Heart left ventricle (tissue), 16 donors: ENCODE measurements at regions not wholly inside any gene's neighbourhood (a gene's known extent, or its start where the extent isn't known, plus 50 kb on each side); places are given as distances from the start of the nearest gene placed in this dataset.

Experiments
- ATAC-seq, 4 donors: fragments of 200-7000 bp; cut with Tn5 transposase; one replicate each; pipeline ENCODE4 v1.9.1; 2020 to 2022; ENCODE audit warnings: moderate library complexity in 4 of 4, mild to moderate bottlenecking in 3 of 4, moderate number of reproducible peaks in 1 of 4
- DNase-seq, 5 donors: peaks; one replicate each; pipeline ENCODE4 v3.0.0-alpha.2; 2020
- H3K27ac ChIP-seq, 12 donors: fragments of 200-600 bp; sonication (generic) in 4 of 12; one replicate each; pipeline versions ENCODE4 v1.5.0 to v1.8.0; 2016 to 2022; ENCODE audit warnings: mild to moderate bottlenecking in 2 of 12
- H3K27me3 ChIP-seq, 9 donors: fragments of 200-600 bp; sonication (generic) in 2 of 9; one replicate each; pipeline versions ENCODE4 v1.5.1 to v1.8.0; 2016 to 2022; ENCODE audit warnings: mild to moderate bottlenecking in 3 of 9
- H3K36me3 ChIP-seq, 9 donors: fragments of 200-600 bp; sonication (generic) in 2 of 9; one replicate each; pipeline versions ENCODE4 v1.5.0 to v1.8.0; 2018 to 2022; ENCODE audit warnings: mild to moderate bottlenecking in 2 of 9
- H3K4me1 ChIP-seq, 12 donors: fragments of 200-600 bp; sonication (generic) in 4 of 12; one replicate each; pipeline versions ENCODE4 v1.5.0 to v1.8.0; 2016 to 2022; ENCODE audit warnings: mild to moderate bottlenecking in 3 of 12
- H3K4me3 ChIP-seq, 12 donors: fragments of 200-600 bp; sonication (generic) in 4 of 12; one replicate each; pipeline versions ENCODE4 v1.5.0 to v1.8.0; 2017 to 2022; ENCODE audit warnings: mild to moderate bottlenecking in 9 of 12, moderate library complexity in 4 of 12
- H3K9me3 ChIP-seq, 12 donors: fragments of 200-600 bp; sonication (generic) in 4 of 12; one replicate each; pipeline versions ENCODE4 v1.5.0 to v1.8.0; 2016 to 2022; ENCODE audit warnings: mild to moderate bottlenecking in 1 of 12
- POLR2A ChIP-seq, 2 donors: fragments of 450-650 bp; IDR thresholded peaks; one replicate each; pipeline ENCODE4 v1.6.1; 2017; ENCODE audit warnings: antibody characterized with exemption in 2 of 2, mild to moderate bottlenecking in 2 of 2, moderate library complexity in 2 of 2
- WGBS, 4 donors: extraction: QIAGEN DNeasy Blood & Tissue Kit in 2 of 4; methylation state at CpG; one replicate each; pipeline versions ENCODE4 v1.1.5 to v1.1.7; 2013 to 2018; 5-methylcytosine and 5-hydroxymethylcytosine counted together
- intact Hi-C, 10 donors: fragments of 100-400 bp; cut with DNase I; formaldehyde crosslinking; loops; one replicate each; pipeline versions ENCODE4 v1.11.1 to v1.14.2; 2022
- TF ChIP-seq, protein P1 (sequence below), 12 donors: fragments of 200-600 bp; sonication (generic) in 4 of 12; IDR thresholded peaks; one replicate each; pipeline versions ENCODE4 v1.5.0 to v1.8.0; 2018 to 2022; ENCODE audit warnings: antibody characterized with exemption in 12 of 12, mild to moderate bottlenecking in 5 of 12
- donor health status: ischemic (EF 13 %, LVEDD 7.1; RV severe dilation, severe dysfunction).
- donor health status: healthy with polysubstance abuse.
- donor health status: DM: no; HTN: yes; CAD: no.
- donor health status: DM: no; HTN: no; CAD: no.
- donor health status: ischemic (EF 25% LVEDD 6.9; RV normal size, moderate dysfunction).
- donor health status: ischemic (EF 25% LVEDD 5.7; RV mildly dilated, moderate dysfunction).
- donor health status: healthy.
- donor health status: DM: yes; HTN: yes; CAD: no.
- donor health status: ischemic (EF 35%, LVEDD 5.7; RV mildly dilated, moderate dysfunction).
- donor health status: nonischemic (EF 11% LVEDD 7.7; RV severe dilation, severe dysfunction).
- donor health status: DM: yes; HTN: yes; CAD: no.
- donor health status: PGD.
- donor health status: ischemic (EF 29% LVEDD 5.4; RV normal size, mild dysfunction).
- donor health status: nonischemic (EF 23%, LVEDD 6.1; RV moderate dilation, normal function).

DNA sequence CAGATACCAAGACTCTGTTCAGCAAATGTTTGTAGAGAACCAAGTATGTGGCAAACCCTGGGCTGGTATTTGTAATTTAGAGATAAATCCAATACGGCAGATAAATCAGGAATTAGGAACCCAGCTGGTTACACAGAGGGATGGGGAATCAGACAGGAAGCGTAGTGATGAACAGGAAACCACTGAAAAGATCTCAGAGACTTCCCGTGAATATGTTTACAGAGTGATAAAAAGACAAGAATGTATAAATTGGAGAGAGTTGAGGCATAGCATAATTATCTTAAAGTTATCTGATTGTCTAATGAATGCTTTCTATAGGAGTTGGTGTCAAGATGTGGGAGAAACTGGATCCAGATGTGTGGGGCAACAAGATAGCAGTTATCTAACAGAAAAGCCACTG lies 246.6 kb upstream of the SMARCA2 start:
- Histone ChIP-seq H3K36me3 (no peaks in the 10 kb centered on the region), H3K4me1 (no peaks in the 10 kb centered on the region), H3K9me3 (peaks cover 0 to 8% (median 0%) of the 10 kb centered on the region in 12 donors), H3K27me3 (no peaks in the 10 kb centered on the region), H3K27ac (no peak overlapping the region), H3K4me3 (no peak overlapping the region)
- 35 to 49% (median 40%) methylated on average over 3 of the region's 3 CpGs for WGBS, 4 donors
- DNase-seq (no peak), ATAC-seq (no peak)
- TF ChIP-seq POLR2A (IDR thresholded peaks at IDR 0.05): no peak
- TF ChIP-seq, protein P1, sequence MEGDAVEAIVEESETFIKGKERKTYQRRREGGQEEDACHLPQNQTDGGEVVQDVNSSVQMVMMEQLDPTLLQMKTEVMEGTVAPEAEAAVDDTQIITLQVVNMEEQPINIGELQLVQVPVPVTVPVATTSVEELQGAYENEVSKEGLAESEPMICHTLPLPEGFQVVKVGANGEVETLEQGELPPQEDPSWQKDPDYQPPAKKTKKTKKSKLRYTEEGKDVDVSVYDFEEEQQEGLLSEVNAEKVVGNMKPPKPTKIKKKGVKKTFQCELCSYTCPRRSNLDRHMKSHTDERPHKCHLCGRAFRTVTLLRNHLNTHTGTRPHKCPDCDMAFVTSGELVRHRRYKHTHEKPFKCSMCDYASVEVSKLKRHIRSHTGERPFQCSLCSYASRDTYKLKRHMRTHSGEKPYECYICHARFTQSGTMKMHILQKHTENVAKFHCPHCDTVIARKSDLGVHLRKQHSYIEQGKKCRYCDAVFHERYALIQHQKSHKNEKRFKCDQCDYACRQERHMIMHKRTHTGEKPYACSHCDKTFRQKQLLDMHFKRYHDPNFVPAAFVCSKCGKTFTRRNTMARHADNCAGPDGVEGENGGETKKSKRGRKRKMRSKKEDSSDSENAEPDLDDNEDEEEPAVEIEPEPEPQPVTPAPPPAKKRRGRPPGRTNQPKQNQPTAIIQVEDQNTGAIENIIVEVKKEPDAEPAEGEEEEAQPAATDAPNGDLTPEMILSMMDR (IDR thresholded peaks at IDR 0.05): no peak
- intact Hi-C loops: no loop called here

DNA sequence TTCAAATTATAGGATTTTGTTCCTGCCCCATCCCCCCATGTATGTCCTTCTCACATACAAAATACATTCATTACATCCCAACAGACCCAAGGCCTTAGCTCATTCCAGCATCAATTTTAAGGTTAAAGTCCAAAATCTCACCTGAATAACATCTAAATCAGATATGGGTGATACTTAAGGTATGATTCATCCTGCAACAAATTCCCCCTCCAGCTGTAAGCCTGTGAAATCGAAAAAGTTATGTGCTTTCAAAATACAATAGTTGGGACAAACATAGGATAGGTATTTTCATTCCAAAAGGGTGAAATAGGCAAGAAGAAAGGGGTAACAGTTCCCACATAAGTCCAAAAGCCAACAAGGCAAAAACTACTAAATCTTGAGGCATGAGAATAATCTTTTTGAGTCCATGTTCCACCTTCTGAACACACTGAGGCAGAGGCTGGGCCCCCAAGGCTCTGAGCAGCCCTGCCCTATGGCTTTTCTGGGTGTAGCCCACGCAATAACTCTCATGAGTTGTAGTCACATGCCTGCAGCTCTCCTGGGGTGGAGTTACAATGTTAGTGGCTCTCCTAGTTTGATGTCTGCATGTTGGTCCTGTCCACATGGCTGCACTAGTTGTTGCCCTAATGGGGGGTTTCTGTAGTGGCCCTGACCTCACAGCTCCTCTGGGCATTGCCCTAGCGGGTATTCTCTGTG lies 243.9 kb upstream of the SMARCA2 start:
- no peaks in the 10 kb centered on the region for H3K27me3 ChIP-seq
- H3K36me3 ChIP-seq: no peaks in the 10 kb centered on the region
- 55 to 73% (median 66%) methylated on average over 2 to 3 of the region's 3 CpGs for WGBS, 4 donors
- no peak overlapping the region for H3K27ac ChIP-seq
- H3K4me3 ChIP-seq: no peak overlapping the region
- no peaks in the 10 kb centered on the region for H3K4me1 ChIP-seq
- ATAC-seq: no peak
- TF ChIP-seq, protein P1 (IDR thresholded peaks at IDR 0.05): no peak
- TF ChIP-seq POLR2A (IDR thresholded peaks at IDR 0.05): no peak
- no peak for DNase-seq
- intact Hi-C loops: no loop called here
- peaks cover 0 to 8% (median 0%) of the 10 kb centered on the region in 12 donors for H3K9me3 ChIP-seq

DNA sequence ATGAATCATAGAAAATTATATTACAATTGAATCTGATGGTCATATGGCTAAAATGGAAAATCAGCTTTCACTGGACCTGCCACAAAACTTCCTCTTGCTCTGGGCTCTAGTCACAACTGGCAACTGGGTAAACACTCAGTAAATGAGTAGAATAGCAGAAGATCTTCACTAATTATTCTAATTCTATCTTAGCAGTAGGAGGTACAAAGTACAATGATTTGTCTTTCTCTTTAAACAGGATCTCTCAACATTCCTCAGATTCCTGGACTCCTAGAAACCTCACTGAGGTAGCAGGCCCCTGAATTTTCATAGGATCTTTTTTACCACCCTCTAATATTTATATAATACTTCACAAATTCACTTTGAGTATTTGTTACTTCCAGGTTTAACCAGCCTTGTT lies 239.9 kb upstream of the SMARCA2 start:
- DNase-seq (no peak), ATAC-seq (no peak)
- H3K9me3 ChIP-seq: peaks cover 0 to 8% (median 0%) of the 10 kb centered on the region in 12 donors
- H3K4me3 ChIP-seq: no peak overlapping the region
- no peaks in the 10 kb centered on the region for H3K36me3 ChIP-seq
- no peak overlapping the region for H3K27ac ChIP-seq
- TF ChIP-seq, protein P1 (IDR thresholded peaks at IDR 0.05): no peak
- no peak for TF ChIP-seq POLR2A (IDR thresholded peaks at IDR 0.05)
- H3K27me3 ChIP-seq: no peaks in the 10 kb centered on the region
- no peaks in the 10 kb centered on the region for H3K4me1 ChIP-seq
- intact Hi-C loops: no loop called here

DNA sequence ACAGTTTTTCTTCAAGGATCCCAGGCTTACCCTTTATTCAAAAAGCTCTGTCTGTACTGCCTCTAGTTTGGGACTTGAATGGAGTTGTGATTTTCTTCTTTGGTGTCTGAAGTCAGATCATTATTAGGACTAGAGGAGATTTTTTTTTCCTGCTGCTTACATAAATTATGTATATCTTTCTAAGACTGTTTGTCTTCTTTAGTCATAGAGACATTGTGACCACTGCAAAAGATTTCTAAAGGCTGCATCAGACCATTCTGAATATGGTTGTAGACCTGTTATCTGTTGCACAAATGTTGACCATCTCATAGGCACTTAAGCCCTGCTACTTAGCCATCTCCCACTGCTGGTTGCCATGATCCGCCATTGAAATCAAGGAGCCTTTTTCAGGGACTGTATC lies 238.5 kb upstream of the SMARCA2 start:
- Histone ChIP-seq H3K27ac (no peak overlapping the region), H3K4me1 (no peaks in the 10 kb centered on the region), H3K4me3 (no peak overlapping the region), H3K9me3 (no peaks in the 10 kb centered on the region), H3K27me3 (no peaks in the 10 kb centered on the region), H3K36me3 (no peaks in the 10 kb centered on the region)
- DNase-seq: no peak
- no peak for ATAC-seq
- intact Hi-C loops: no loop called here
- WGBS, 4 donors: 43 to 100% (median 94%) methylated on average over 1 of the region's 1 CpG
- TF ChIP-seq, protein P1 (IDR thresholded peaks at IDR 0.05): no peak
- no peak for TF ChIP-seq POLR2A (IDR thresholded peaks at IDR 0.05)
